ENCODE measurements at regions not wholly inside any gene's neighbourhood (a gene's known extent, or its start where the extent isn't known, plus 50 kb on each side); places are given as distances from the start of the nearest gene placed in this dataset.
A peak's percentile ranks its signal among the peaks of the same experiment; 100 is the strongest.
"Not testable (repeated sequence)": the region's sequence is repeated elsewhere in the genome, so short reads cannot be mapped to it uniquely, and the experiment has no call there.

GRCh38 chr3:190972840-190973270 is 110.4 kb upstream of the GMNC start:
- Mint-ChIP-seq H3K4me1 (ENCODE audit: low read depth) (peaks cover 4% of the 10 kb centered on the region), H3K36me3 (ENCODE audit: insufficient read depth) (no peaks in the 10 kb centered on the region), H3K4me3 (ENCODE audit: low read depth) (no peak overlapping the region), H3K9me3 (ENCODE audit: low read depth) (no peaks in the 10 kb centered on the region), H3K27ac (no peak overlapping the region), H3K27me3 (no peaks in the 10 kb centered on the region)
- no peak for DNase-seq (ENCODE audit: low spot score, unreplicated experiment)
- no peak for TF ChIP-seq CTCF (IDR thresholded peaks at IDR 0.05; ENCODE audit: unreplicated experiment)

GRCh38 chr3:190972196-190972595 is 109.7 kb upstream of the GMNC start:
- no peak for TF ChIP-seq CTCF (IDR thresholded peaks at IDR 0.05; ENCODE audit: unreplicated experiment)
- Mint-ChIP-seq H3K36me3 (ENCODE audit: insufficient read depth) (no peaks in the 10 kb centered on the region), H3K27ac (no peak overlapping the region), H3K27me3 (no peaks in the 10 kb centered on the region), H3K4me3 (ENCODE audit: low read depth) (no peak overlapping the region), H3K4me1 (ENCODE audit: low read depth) (peaks cover 4% of the 10 kb centered on the region), H3K9me3 (ENCODE audit: low read depth) (no peaks in the 10 kb centered on the region)
- DNase-seq (ENCODE audit: low spot score, unreplicated experiment) = no peak

- Mint-ChIP-seq H3K4me1 (ENCODE audit: low read depth) (peaks cover 4% of the 10 kb centered on the region), H3K27ac (no peak overlapping the region), H3K27me3 (no peaks in the 10 kb centered on the region), H3K4me3 (ENCODE audit: low read depth) (no peak overlapping the region), H3K9me3 (ENCODE audit: low read depth) (no peaks in the 10 kb centered on the region), H3K36me3 (ENCODE audit: insufficient read depth) (no peaks in the 10 kb centered on the region)
- TF ChIP-seq CTCF (IDR thresholded peaks at IDR 0.05; ENCODE audit: unreplicated experiment) = no peak
- no peak for DNase-seq (ENCODE audit: low spot score, unreplicated experiment)
Measured at GRCh38 chr3:190970560-190970959, 108.1 kb upstream of the GMNC start.

- Mint-ChIP-seq H3K4me3 (ENCODE audit: low read depth) (no peak overlapping the region), H3K4me1 (ENCODE audit: low read depth) (peaks cover 2% of the 10 kb centered on the region), H3K9me3 (ENCODE audit: low read depth) (no peaks in the 10 kb centered on the region), H3K27ac (no peak overlapping the region), H3K36me3 (ENCODE audit: insufficient read depth) (no peaks in the 10 kb centered on the region), H3K27me3 (no peaks in the 10 kb centered on the region)
- DNase-seq (ENCODE audit: low spot score, unreplicated experiment) = no peak
- no peak for TF ChIP-seq CTCF (IDR thresholded peaks at IDR 0.05; ENCODE audit: unreplicated experiment)
Measured at GRCh38 chr3:190968616-190969015, 106.1 kb upstream of the GMNC start.

- Mint-ChIP-seq H3K27ac (peak overlapping the region; percentile 95), H3K4me3 (ENCODE audit: low read depth) (peak overlapping the region; percentile 92)
- not testable (repeated sequence) for H3K36me3 Mint-ChIP-seq (ENCODE audit: insufficient read depth); H3K4me1 Mint-ChIP-seq (ENCODE audit: low read depth); H3K9me3 Mint-ChIP-seq (ENCODE audit: low read depth); H3K27me3 Mint-ChIP-seq
- peak; percentile 52 for DNase-seq (ENCODE audit: low spot score, unreplicated experiment)
Measured at GRCh38 chr3:190964931-190965330, 102.4 kb upstream of the GMNC start.

GRCh38 chr3:190959077-190959476 is 96.6 kb upstream of the GMNC start:
- Mint-ChIP-seq H3K27me3 (no peaks in the 10 kb centered on the region), H3K9me3 (ENCODE audit: low read depth) (peaks cover 12% of the 10 kb centered on the region), H3K4me1 (ENCODE audit: low read depth) (peaks cover 7% of the 10 kb centered on the region), H3K27ac (peak overlapping the region; percentile 1), H3K36me3 (ENCODE audit: insufficient read depth) (peaks cover 5% of the 10 kb centered on the region), H3K4me3 (ENCODE audit: low read depth) (no peak overlapping the region)
- DNase-seq (ENCODE audit: low spot score, unreplicated experiment) = no peak
- no peak for TF ChIP-seq CTCF (IDR thresholded peaks at IDR 0.05; ENCODE audit: unreplicated experiment)

Data from progenitor cell of endocrine pancreas (in vitro differentiated cells).